HUDEP-2 (cell line): ENCODE measurements at regions not wholly inside any gene's neighbourhood (a gene's known extent, or its start where the extent isn't known, plus 50 kb on each side); places are given as distances from the start of the nearest gene placed in this dataset.
A peak's percentile ranks its signal among the peaks of the same experiment; 100 is the strongest.

Source experiments
- DNase-seq, 76 experiments: peaks; one replicate each; lab custom pipeline; 2025; ENCODE audit not compliant: unreplicated experiment in 76 of 76; lab: John Stamatoyannopoulos, UW

DNA sequence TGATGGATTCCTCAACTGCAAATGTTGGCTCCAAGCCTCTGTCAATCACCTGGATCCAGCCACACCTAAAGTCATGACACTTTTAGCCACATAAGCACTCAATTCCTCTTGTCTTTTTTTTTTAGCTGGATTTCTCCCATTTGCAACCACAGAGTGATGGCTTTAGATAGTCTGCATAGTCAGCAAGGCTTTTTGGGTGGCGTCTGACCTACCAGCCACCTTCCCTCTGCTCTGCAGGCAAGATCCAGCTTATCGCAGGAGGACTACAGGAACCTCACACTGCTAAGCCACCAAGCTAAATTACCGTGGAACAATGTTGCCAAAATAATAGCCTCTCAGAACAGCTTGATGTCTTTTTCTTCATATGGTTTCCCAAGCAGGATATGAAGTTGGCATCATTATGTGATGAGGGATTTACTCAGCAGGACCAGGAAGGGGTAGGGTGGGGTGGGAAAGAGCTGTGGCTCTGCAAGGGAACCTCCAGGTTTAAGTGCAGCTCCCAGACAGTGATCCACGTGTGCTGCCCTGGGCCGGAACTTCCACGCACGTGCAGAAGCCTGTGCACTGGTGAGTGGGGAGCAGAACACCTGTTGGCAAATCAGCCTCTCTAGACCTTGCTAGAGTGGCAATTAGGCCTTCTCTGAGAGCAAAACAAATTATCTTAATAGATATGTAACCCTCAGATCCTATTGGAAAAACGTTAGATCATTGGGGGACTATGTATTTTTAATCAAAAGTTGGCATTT lies 170.6 kb upstream of the NCK2 start:
- no peak for DNase-seq

GRCh38 chr2:105573490-105573889 lies 171.2 kb upstream of the NCK2 start:
- DNase-seq, result no peak

DNA sequence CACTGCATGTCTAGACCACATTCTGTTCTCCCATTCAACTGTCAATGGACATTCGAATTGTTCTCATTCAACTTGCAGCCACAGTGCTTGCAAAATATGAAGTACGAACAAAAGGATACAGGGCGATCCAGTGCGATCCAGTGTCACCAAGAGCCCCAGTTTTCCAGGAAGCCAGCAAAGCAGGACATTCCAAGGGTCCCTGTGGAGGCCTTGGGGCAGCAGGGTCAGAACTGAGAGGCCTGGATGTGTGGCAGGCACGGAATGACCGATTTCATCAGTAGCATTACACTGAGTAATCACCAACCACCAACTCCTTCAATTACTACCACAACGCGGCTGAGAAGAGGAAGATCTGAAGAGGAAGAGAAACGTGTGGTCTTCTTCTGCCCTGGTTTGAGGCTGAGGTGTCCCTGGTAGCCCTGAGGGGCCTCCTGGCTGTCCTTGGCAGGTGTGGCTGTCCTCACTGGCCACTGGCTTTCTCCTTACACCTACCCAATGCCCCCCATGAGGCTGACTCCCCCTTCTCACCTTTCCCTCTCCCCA lies 172.7 kb upstream of the FHL2 start:
- DNase-seq, result no peak

DNA sequence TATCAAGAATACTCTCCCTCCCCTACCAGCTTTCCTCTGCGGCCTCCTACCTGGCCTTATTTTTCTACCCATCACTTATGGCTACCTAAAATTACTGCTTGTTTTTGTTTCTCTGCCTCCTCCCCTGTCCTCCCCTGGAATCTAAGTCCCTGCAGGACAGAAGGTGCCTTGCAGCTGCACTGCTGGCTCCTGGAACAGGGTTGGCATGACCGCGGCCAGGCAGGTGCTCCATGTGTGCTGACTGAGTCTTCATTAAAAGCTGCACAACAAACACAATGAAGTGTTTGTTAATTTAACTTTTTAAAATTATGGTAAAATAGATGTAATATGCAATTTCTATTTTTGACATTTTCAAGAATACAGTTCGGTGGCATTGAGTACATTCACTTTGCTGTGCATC lies 171.9 kb upstream of the FHL2 start:
- no peak for DNase-seq

- no peak for DNase-seq
Measured at GRCh38 chr2:105570326-105570725, 171.5 kb upstream of the FHL2 start.

DNA sequence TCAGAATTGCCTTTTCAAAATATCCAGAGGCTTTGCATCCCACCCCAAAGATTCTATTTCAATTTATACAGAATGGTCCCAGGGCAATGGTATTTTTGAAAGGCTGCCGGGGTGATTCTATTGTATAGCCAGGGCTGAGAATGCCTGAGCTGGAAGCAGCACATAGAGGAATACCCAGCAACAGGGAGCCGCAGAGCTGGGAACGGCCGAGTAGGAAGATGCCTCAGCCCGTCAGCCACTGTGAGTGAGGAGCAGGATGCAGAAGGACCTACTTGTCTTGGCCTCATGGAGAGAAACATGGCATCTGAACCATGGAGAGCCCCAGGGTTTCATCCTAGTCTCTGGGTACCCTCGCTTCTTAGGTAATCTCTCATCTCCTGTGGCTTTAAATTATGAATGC lies 170.8 kb upstream of the FHL2 start:
- DNase-seq, result no peak

DNA sequence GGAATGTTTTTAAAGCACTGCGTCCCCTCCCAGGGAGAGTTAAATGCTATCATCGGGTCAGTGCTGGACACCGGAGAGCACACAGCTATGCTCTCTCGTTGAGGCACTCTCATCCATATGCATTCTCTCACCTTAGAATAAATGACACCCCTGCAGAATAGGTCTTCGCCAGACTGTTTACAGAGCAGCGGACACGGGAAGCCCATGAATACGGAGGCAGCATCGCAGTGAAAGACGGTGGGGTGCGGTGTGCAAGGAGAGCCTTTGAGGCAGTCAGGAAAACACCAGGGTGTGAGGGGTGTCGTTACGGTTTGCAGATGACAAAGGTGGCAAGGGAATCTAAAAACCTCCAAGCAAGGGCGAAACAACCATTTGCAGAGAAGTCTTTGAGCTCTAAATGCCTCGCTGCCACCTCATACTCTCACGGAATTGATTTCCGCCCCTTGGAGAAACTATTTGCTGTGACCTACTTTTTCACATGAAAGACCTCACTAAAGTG lies 169.2 kb upstream of the FHL2 start:
- DNase-seq, result no peak

DNA sequence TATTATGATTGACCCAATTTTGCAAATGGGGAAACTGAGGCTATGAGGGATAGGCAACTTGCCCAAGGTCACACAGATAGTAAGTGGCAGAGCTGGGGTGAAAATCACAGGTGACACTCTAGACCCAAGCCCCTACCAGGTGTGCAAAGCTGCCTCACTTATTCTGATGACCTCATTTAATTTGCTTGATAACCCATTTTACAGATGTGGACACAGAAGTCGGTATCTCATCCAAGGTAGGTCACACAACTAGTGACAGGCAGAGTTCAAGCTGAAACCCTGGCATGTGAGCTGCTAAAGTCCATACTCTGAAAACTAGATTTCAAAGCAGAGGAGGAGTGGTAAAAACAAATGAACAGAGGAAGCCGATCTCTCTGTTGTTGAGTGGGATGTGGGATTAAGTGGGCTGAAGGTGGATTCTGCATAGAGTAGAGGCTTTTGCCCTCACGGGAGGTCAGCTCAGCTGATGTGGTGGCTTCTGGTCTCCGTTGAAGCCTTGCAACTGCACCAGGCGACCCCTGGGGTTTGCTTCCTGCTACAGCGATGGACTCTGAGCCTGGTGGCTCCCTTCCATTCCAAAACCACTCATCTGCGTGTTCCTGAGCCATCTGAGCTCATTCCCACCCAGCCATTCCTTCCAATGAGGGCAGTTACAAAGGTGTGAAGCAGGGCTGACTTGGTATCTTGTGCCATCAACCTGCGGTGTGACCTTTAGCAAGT lies 164.3 kb upstream of the FHL2 start:
- DNase-seq, result no peak

GRCh38 chr2:105561401-105561800 lies 162.6 kb upstream of the FHL2 start:
- DNase-seq, result no peak

DNA sequence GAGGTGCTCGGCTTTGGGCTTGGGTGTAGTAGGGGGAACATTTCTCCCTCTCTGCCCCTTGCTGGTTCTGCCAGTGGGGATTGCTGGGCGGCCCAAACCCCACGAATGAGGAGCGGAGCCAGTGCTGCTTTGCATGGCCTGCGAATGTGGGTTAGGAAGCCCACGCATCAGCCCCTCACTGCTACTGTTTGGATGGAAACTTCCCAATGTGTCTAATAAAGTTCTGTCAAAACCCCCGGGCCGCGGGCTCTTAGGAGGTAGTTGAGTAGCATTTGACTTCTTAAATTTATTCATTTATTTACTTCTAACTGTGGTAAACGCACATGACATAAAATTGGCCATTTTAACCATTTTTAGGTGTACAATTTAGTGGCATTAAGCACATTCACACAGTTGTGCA lies 161.3 kb upstream of the FHL2 start:
- DNase-seq, result no peak

- DNase-seq, result no peak
Measured at GRCh38 chr2:105557021-105557920, 158.4 kb upstream of the FHL2 start.

DNA sequence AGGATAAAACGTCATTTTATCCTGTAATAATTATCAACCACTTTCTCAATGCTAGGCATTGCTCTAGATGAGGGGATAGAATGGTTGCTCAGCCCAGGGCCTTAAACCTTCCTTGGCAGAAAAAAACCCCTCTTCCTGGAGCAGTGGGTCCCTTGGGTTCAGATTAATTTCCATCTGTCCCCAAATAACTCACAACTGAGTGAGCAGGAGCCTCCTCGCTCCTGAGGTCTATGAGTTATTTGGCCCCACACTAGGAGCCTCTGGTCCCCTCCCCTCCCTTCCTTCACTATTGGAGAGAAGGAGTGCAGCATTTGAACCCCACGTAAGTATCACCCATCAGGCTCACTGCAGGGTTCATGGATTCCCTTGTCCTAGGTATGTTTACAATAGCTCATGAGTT lies 157.5 kb upstream of the FHL2 start:
- no peak for DNase-seq

- no peak for DNase-seq
Measured at GRCh38 chr2:105554235-105554634, 155.4 kb upstream of the FHL2 start.

GRCh38 chr2:105553538-105554196 lies 154.8 kb upstream of the FHL2 start:
- no peak for DNase-seq

- no peak for DNase-seq
Measured at GRCh38 chr2:105546628-105546974, 147.8 kb upstream of the FHL2 start.

DNA sequence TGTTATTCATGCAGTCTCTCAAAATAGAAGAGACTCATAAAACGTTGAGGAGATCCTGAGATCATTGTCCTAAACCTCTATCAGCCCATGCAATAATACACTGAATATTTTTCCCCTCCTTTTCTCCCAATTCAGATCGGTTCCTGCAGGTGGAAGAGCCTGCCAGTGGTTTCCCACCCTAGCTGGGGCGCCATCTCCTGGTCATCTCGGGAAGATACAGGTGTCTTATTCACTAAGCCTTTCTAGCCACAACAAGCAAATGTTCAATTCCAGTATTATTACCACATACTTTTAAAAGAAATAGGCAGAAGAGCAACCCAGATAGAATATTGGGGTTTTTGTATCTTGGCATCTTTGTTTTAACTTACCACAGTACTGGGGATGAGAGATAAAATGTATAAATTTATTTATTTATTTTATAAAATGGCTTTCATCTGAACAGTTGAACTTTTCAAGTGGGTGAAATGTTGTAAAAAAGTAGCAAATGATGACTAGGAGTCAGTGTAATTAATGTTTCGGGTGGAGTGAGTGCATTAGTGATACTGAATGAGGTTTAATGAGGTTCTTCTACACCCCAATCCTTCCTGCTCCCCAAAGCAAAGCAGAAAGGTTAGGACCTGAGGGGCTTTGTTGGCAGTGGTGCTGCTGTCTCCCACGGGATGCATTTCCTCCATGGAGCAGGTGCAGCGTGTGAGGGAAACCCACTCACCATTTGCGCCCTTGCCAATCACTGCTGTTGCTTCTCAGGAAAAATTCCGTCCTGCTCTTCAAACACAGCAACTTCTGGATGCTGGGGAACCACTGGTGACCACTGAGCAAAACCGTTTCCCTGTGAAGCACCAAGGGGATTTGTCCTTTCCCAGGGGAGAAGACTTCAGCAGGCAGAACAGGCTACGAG lies 147.1 kb upstream of the FHL2 start:
- peak in 54 of 76 experiments; percentile 3 to 66 (median 26) for DNase-seq

DNA sequence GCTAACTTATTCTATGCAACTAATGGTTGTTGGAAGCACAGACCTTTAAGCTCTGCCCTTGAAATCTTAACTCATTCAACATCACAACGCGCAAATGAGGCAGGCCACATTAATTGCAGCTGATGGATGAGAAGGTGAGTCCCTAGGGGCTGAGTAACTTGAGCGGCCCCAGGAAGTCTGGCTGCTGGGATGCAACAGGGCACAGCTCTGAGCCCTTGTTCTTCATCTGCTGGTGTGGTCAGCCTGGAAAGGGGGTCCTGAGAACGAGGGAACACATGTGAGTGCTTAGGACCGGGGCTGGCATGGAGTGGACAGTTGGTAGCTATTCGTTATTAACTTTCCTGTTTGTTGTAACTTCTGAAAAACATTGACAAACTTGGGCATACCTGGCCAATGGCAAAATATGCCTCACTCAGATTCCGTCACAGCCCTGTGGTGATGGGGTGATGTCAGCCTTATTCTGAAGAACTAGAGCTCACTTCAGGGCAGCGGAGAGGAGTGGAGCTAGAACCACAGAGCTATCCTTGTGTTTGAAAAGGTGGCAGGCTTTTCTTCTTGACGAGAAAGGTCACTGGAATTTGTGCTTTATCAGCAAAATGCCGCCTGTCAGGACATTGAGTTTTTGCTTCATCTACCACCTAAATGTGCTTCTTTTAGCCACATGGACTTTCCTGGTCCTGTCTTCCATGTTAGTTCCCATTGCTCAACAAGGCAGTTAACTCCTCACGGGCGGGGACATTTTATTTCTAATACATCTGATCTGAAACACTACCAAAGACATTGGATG lies 145.9 kb upstream of the FHL2 start:
- DNase-seq, result no peak

DNA sequence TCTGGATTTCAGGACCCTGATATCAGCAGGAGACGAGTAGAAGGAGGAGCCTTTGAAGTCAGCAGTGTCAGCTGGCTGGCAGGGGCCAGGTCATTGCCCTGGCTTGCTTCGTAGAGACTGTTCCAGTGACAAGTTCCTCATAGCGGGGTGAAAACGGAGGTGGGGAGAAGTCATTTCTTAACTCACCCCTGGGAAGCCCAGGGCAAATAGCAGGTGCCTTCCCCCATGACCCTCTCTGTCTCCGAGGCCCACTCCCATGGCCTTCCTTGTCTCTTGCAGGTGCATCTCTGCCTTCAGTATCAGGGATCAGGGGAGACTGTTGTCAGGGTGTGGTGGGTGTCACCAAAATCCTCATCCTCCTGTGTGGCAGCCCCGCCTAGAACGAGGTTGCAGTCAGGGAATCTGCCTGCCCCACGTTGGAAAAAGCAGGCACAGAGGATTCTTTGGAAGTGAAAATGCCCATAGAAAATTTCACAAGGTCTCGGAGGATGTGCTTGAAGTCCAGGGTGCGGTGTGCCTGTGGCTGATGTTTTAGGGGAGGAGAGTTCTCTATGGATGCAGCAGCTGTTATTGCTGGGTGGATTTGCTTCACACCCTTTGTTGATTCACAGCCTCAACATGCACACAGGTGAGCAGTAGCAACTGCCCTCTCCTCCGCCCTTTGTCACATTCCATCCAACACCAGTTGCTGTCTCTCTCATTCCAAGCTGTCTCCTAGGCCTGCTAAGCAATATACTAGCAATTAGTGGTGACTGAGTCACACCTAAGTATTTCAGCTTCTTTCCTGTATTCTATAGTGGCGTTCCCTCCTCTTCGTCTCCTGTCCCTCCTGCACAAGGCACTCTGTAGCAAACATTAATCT lies 142.6 kb upstream of the FHL2 start:
- DNase-seq, result no peak
